Spleen (tissue), 11 donors: ENCODE measurements at regions not wholly inside any gene's neighbourhood (a gene's known extent, or its start where the extent isn't known, plus 50 kb on each side); places are given as distances from the start of the nearest gene placed in this dataset.

Experiments
- DNase-seq: peaks from one replicate; pipeline ENCODE4 v3.0.0-alpha.2; 2020
- H3K27ac ChIP-seq, 8 donors: fragments of 200-600 bp; sonication (generic) in 7 of 8; 1 replicate in 4 of 8; 2 replicates in 4 of 8; pipeline versions ENCODE4 v1.5.0 to v1.8.0; 2016 to 2021; ENCODE audit warnings: inconsistent platforms in 4 of 8, mild to moderate bottlenecking in 4 of 8, moderate library complexity in 1 of 8
- H3K27me3 ChIP-seq, 7 donors: fragments of 200-600 bp; sonication (generic) in 6 of 7; replicated peaks in 1 of 7; 1 replicate in 4 of 7; 2 replicates in 3 of 7; pipeline versions ENCODE4 v1.5.0 to v1.8.0; 2016 to 2021; ENCODE audit warnings: inconsistent platforms in 3 of 7, mild to moderate bottlenecking in 1 of 7
- H3K36me3 ChIP-seq, 6 donors: fragments of 200-600 bp; sonication (generic) in 5 of 6; 1 replicate in 4 of 6; 2 replicates in 2 of 6; pipeline versions ENCODE4 v1.5.0 to v1.8.0; 2016 to 2021; ENCODE audit warnings: inconsistent platforms in 2 of 6
- H3K4me1 ChIP-seq, 6 donors: fragments of 200-600 bp; sonication (generic) in 5 of 6; 1 replicate in 3 of 6; 2 replicates in 3 of 6; pipeline versions ENCODE4 v1.5.0 to v1.8.0; 2016 to 2021; ENCODE audit warnings: inconsistent platforms in 3 of 6
- H3K4me3 ChIP-seq, 8 donors: fragments of 200-600 bp; sonication (generic) in 7 of 8; 1 replicate in 4 of 8; 2 replicates in 4 of 8; pipeline versions ENCODE4 v1.5.0 to v1.8.0; 2016 to 2021; ENCODE audit warnings: inconsistent platforms in 4 of 8, mild to moderate bottlenecking in 4 of 8, moderate library complexity in 2 of 8
- H3K9me3 ChIP-seq, 8 donors: fragments of 200-600 bp; sonication (generic) in 7 of 8; 1 replicate in 4 of 8; 2 replicates in 4 of 8; pipeline versions ENCODE4 v1.5.0 to v1.8.0; 2016 to 2021; ENCODE audit warnings: inconsistent platforms in 4 of 8
- CTCF ChIP-seq, 11 experiments: fragments of 200-600 bp in 7 of 11; fragments of 450-650 bp in 4 of 11; sonication (generic) in 4 of 11; IDR thresholded peaks in 8 of 11; conservative IDR thresholded peaks in 3 of 11; 1 replicate in 7 of 11; 2 replicates in 4 of 11; pipeline versions ENCODE4 v1.4.0 to v1.8.0; 2016 to 2021; ENCODE audit warnings: antibody characterized with exemption in 11 of 11, inconsistent platforms in 4 of 11, mild to moderate bottlenecking in 1 of 11
- POLR2A ChIP-seq, 3 donors: fragments of 450-650 bp; IDR thresholded peaks; one replicate each; pipeline ENCODE4 v1.5.1; 2017; ENCODE audit warnings: antibody characterized with exemption in 3 of 3, mild to moderate bottlenecking in 1 of 3
- POLR2AphosphoS5 ChIP-seq, 3 donors: sonication (generic); formaldehyde crosslinking; IDR thresholded peaks; one replicate each; pipeline ENCODE4 v1.5.1; 2017; ENCODE audit warnings: antibody characterized with exemption in 3 of 3
- WGBS, 5 donors: extraction: QIAGEN DNeasy Blood & Tissue Kit in 3 of 5; methylation state at CpG; one replicate each; pipeline versions ENCODE4 v1.1.5 to v1.1.7; 2013 to 2018; 5-methylcytosine and 5-hydroxymethylcytosine counted together
- intact Hi-C: fragments of 100-400 bp; cut with DNase I; formaldehyde crosslinking; loops from one replicate; pipeline ENCODE4 v1.15.0; 2023; ENCODE audit warnings: low total_unique reads
- donor health status: healthy with polysubstance abuse.
- donor health status: DM: no; HTN: no; CAD: no; lungs with moderate emphysema.
- donor health status: DM: no; HTN: no; CAD: no.
- donor health status: Bipolar disorder and iron deficiency.
- donor health status: healthy.
- donor health status: DM: no; HTN: no; CAD: no.
- donor health status: DM: yes; HTN: yes; CAD: no.

GRCh38 chr6:104625536-104625935 lies 234.2 kb downstream of the HACE1 start:
- Histone ChIP-seq H3K27me3 (no peaks in the 10 kb centered on the region), H3K4me3 (no peak overlapping the region), H3K4me1 (peaks cover 0 to 7% (median 0%) of the 10 kb centered on the region in 6 donors), H3K9me3 (no peaks in the 10 kb centered on the region), H3K36me3 (no peaks in the 10 kb centered on the region), H3K27ac (peak overlapping the region in 4 of 8 donors; percentile 7 to 31 (median 26))
- WGBS, 5 donors, result 80 to 88% (median 84%) methylated on average over 5 of the region's 5 CpGs
- no peak for DNase-seq
- TF ChIP-seq CTCF (IDR thresholded peaks at IDR 0.05 in 8 of 11, conservative IDR thresholded peaks at IDR 0.05 in 3 of 11) (no peak), POLR2A (IDR thresholded peaks at IDR 0.05) (no peak), POLR2AphosphoS5 (IDR thresholded peaks at IDR 0.05) (no peak)
- intact Hi-C loops, result no loop called here

- no peak overlapping the region for H3K27ac ChIP-seq
- no peak for TF ChIP-seq POLR2A (IDR thresholded peaks at IDR 0.05)
- no peak for TF ChIP-seq CTCF (IDR thresholded peaks at IDR 0.05 in 8 of 11, conservative IDR thresholded peaks at IDR 0.05 in 3 of 11)
- no peak for TF ChIP-seq POLR2AphosphoS5 (IDR thresholded peaks at IDR 0.05)
- no peak overlapping the region for H3K4me3 ChIP-seq
- DNase-seq, result no peak
- no peaks in the 10 kb centered on the region for H3K9me3 ChIP-seq
- 37 to 51% (median 43%) methylated on average over 9 of the region's 9 CpGs for WGBS, 5 donors
- no peaks in the 10 kb centered on the region for H3K36me3 ChIP-seq
- no peaks in the 10 kb centered on the region for H3K27me3 ChIP-seq
- peaks cover 0 to 7% (median 0%) of the 10 kb centered on the region in 6 donors for H3K4me1 ChIP-seq
- intact Hi-C loops, result no loop called here
Measured at GRCh38 chr6:104623052-104623690, 236.5 kb downstream of the HACE1 start.

- peaks cover 0 to 7% (median 0%) of the 10 kb centered on the region in 6 donors for H3K4me1 ChIP-seq
- no peak overlapping the region for H3K4me3 ChIP-seq
- H3K9me3 ChIP-seq, result no peaks in the 10 kb centered on the region
- WGBS, 5 donors, result 73 to 84% (median 81%) methylated on average over 2 of the region's 2 CpGs
- intact Hi-C loops, result no loop called here
- no peak for DNase-seq
- no peaks in the 10 kb centered on the region for H3K27me3 ChIP-seq
- TF ChIP-seq CTCF (IDR thresholded peaks at IDR 0.05 in 8 of 11, conservative IDR thresholded peaks at IDR 0.05 in 3 of 11), result no peak
- TF ChIP-seq POLR2AphosphoS5 (IDR thresholded peaks at IDR 0.05), result no peak
- TF ChIP-seq POLR2A (IDR thresholded peaks at IDR 0.05), result no peak
- no peak overlapping the region for H3K27ac ChIP-seq
- no peaks in the 10 kb centered on the region for H3K36me3 ChIP-seq
Measured at GRCh38 chr6:104621396-104621795, 238.3 kb downstream of the HACE1 start.

GRCh38 chr6:104617591-104617990 lies 242.1 kb downstream of the HACE1 start:
- no peak overlapping the region for H3K4me3 ChIP-seq
- no peaks in the 10 kb centered on the region for H3K4me1 ChIP-seq
- 77 to 87% (median 86%) methylated on average over 4 of the region's 4 CpGs for WGBS, 5 donors
- DNase-seq, result no peak
- intact Hi-C loops, result no loop called here
- no peaks in the 10 kb centered on the region for H3K9me3 ChIP-seq
- TF ChIP-seq POLR2A (IDR thresholded peaks at IDR 0.05) (no peak), CTCF (IDR thresholded peaks at IDR 0.05 in 8 of 11, conservative IDR thresholded peaks at IDR 0.05 in 3 of 11) (no peak), POLR2AphosphoS5 (IDR thresholded peaks at IDR 0.05) (no peak)
- no peaks in the 10 kb centered on the region for H3K27me3 ChIP-seq
- no peaks in the 10 kb centered on the region for H3K36me3 ChIP-seq
- H3K27ac ChIP-seq, result no peak overlapping the region
